ENCODE measurements at regions not wholly inside any gene's neighbourhood (a gene's known extent, or its start where the extent isn't known, plus 50 kb on each side); places are given as distances from the start of the nearest gene placed in this dataset.
A peak's percentile ranks its signal among the peaks of the same experiment; 100 is the strongest.

- DNase-seq: no peak
Observed at GRCh38 chr10:63708421-63708820, 187.2 kb downstream of the REEP3 start.

- DNase-seq: no peak
Observed at GRCh38 chr10:63710703-63711102, 189.5 kb downstream of the REEP3 start.

GRCh38 chr10:63711361-63711760 lies 190.2 kb downstream of the REEP3 start:
- no peak for DNase-seq

GRCh38 chr10:63711867-63712716 lies 190.9 kb downstream of the REEP3 start:
- DNase-seq: peak; percentile 77 to 78

- DNase-seq: no peak
Observed at GRCh38 chr10:63712717-63713115, 191.5 kb downstream of the REEP3 start.

GRCh38 chr10:63713191-63714144 lies 192.3 kb downstream of the REEP3 start:
- peak; percentile 83 to 85 for DNase-seq

- no peak for DNase-seq
Observed at GRCh38 chr10:63716016-63716580, 194.9 kb downstream of the REEP3 start.

GRCh38 chr10:63717027-63717715 lies 196.0 kb downstream of the REEP3 start:
- DNase-seq: no peak

- DNase-seq: no peak
Observed at GRCh38 chr10:63718006-63718405, 196.8 kb downstream of the REEP3 start.

- no peak for DNase-seq
Observed at GRCh38 chr10:63718421-63718820, 197.2 kb downstream of the REEP3 start.

GRCh38 chr10:63719226-63719856 lies 198.1 kb downstream of the REEP3 start:
- no peak for DNase-seq

- no peak for DNase-seq
Observed at GRCh38 chr10:63720072-63720537, 198.9 kb downstream of the REEP3 start.

- DNase-seq: no peak
Observed at GRCh38 chr10:63720676-63721075, 199.5 kb downstream of the REEP3 start.

- no peak for DNase-seq
Observed at GRCh38 chr10:63722537-63722936, 201.3 kb downstream of the REEP3 start.

- DNase-seq: no peak
Observed at GRCh38 chr10:63723320-63723719, 202.1 kb downstream of the REEP3 start.

GRCh38 chr10:63723741-63724140 lies 202.5 kb downstream of the REEP3 start:
- no peak for DNase-seq

GRCh38 chr10:63724922-63725321 lies 203.7 kb downstream of the REEP3 start:
- DNase-seq: no peak

- DNase-seq: no peak
Observed at GRCh38 chr10:63726867-63727266, 205.7 kb downstream of the REEP3 start.

GRCh38 chr10:63727636-63728035 lies 206.4 kb downstream of the REEP3 start:
- DNase-seq: no peak

GRCh38 chr10:63735305-63735704 lies 214.1 kb downstream of the REEP3 start:
- DNase-seq: no peak

GRCh38 chr10:63738410-63738809 lies 217.2 kb downstream of the REEP3 start:
- no peak for DNase-seq

Data from right lung (tissue), 2 donors.